B cell (primary cell): ENCODE measurements at regions not wholly inside any gene's neighbourhood (a gene's known extent, or its start where the extent isn't known, plus 50 kb on each side); places are given as distances from the start of the nearest gene placed in this dataset.
"Not testable (repeated sequence)": the region's sequence is repeated elsewhere in the genome, so short reads cannot be mapped to it uniquely, and the experiment has no call there.

Experiments
- ATAC-seq: fragments of 200-7000 bp; cut with Tn5 transposase; one replicate; pipeline ENCODE4 v1.10.0; 2021; ENCODE audit warnings: low read depth, mild to moderate bottlenecking, moderate number of reproducible peaks, moderate library complexity
- CTCF ChIA-PET: fragments of 350-600 bp; sonication (Branson Sonifier 250); formaldehyde crosslinking; loops from one replicate; lab custom pipeline; 2021; ENCODE audit warnings: antibody characterized with exemption, inconsistent platforms; lab: Charles Lee
- POLR2A ChIA-PET: fragments of 350-600 bp; sonication (Branson Sonifier 250); formaldehyde crosslinking; loops from one replicate; lab custom pipeline; 2021; ENCODE audit warnings: antibody characterized with exemption; lab: Charles Lee
- DNase-seq: peaks from one replicate; pipeline ENCODE4 v3.0.0; 2013
- H2AFZ ChIP-seq: 2 replicates; pipeline ENCODE4 v1.6.1; 2012; ENCODE audit warnings: mild to moderate bottlenecking, low read depth, low read length; ENCODE audit not compliant: insufficient read depth, poor library complexity, severe bottlenecking
- H3K27ac ChIP-seq, 2 donors: 1 replicate in 1 of 2; 2 replicates in 1 of 2; pipeline ENCODE4 v1.5.1; 2012 to 2013; ENCODE audit warnings: low read length in 2 of 2, mild to moderate bottlenecking in 2 of 2, moderate library complexity in 1 of 2
- H3K27me3 ChIP-seq, 4 experiments: fragments of 200-600 bp in 1 of 4; sonication (generic) in 1 of 4; replicated peaks in 1 of 4; 1 replicate in 2 of 4; 2 replicates in 2 of 4; pipeline versions ENCODE4 v1.6.1 to v1.7.0; 2013 to 2016; ENCODE audit warnings: low read length in 3 of 4, mild to moderate bottlenecking in 2 of 4, mixed read lengths in 1 of 4, moderate library complexity in 1 of 4; ENCODE audit not compliant: insufficient read depth in 4 of 4, control insufficient read depth in 3 of 4; ENCODE audit errors: control extremely low read depth in 1 of 4
- H3K36me3 ChIP-seq, 2 experiments: replicated peaks in 1 of 2; 1 replicate in 1 of 2; 2 replicates in 1 of 2; pipeline versions ENCODE4 v1.6.1 to v1.7.1; 2013; ENCODE audit warnings: low read length in 1 of 2; ENCODE audit not compliant: insufficient read depth in 2 of 2, control insufficient read depth in 1 of 2; ENCODE audit errors: control extremely low read depth in 1 of 2, extremely low read depth in 1 of 2
- H3K4me1 ChIP-seq, 2 donors: fragments of 200-600 bp in 1 of 2; sonication (generic) in 1 of 2; 1 replicate in 1 of 2; 2 replicates in 1 of 2; pipeline versions ENCODE4 v1.5.1 to v1.6.1; 2013 to 2017; ENCODE audit warnings: low read length in 2 of 2; ENCODE audit not compliant: control insufficient read depth in 2 of 2, insufficient read depth in 2 of 2
- H3K4me2 ChIP-seq: replicated peaks from 2 replicates; pipeline ENCODE3; 2012; ENCODE audit warnings: mild to moderate bottlenecking, low read depth, low read length; ENCODE audit not compliant: poor library complexity, severe bottlenecking
- H3K4me3 ChIP-seq, 5 experiments: fragments of 200-600 bp in 1 of 5; sonication (generic) in 1 of 5; 1 replicate in 3 of 5; 2 replicates in 2 of 5; pipeline versions ENCODE4 v1.5.1 to v1.7.0; 2011 to 2016; ENCODE audit warnings: low read length in 4 of 5, mild to moderate bottlenecking in 4 of 5, low read depth in 2 of 5, control low read depth in 1 of 5, moderate library complexity in 1 of 5; ENCODE audit not compliant: insufficient read depth in 1 of 5; ENCODE audit errors: control extremely low read depth in 1 of 5, extremely low read depth in 1 of 5
- H3K79me2 ChIP-seq: fragments of 200-600 bp; sonication (generic); one replicate; pipeline ENCODE4 v1.6.0; 2016; ENCODE audit warnings: low read length; ENCODE audit not compliant: control insufficient read depth, insufficient read depth
- H3K9ac ChIP-seq: fragments of 200-600 bp; sonication (generic); 2 replicates; pipeline ENCODE4 v1.6.1; 2017; ENCODE audit warnings: mild to moderate bottlenecking, low read length, moderate library complexity
- H3K9me3 ChIP-seq, 3 donors: one replicate each; pipeline versions ENCODE4 v1.6.1 to v1.7.1; 2013; ENCODE audit warnings: low read length in 2 of 3; ENCODE audit not compliant: control insufficient read depth in 2 of 3, insufficient read depth in 1 of 3; ENCODE audit errors: control extremely low read depth in 1 of 3
- H4K20me1 ChIP-seq: 2 replicates; pipeline ENCODE4 v1.6.0; 2012; ENCODE audit warnings: mild to moderate bottlenecking, low read length; ENCODE audit not compliant: insufficient read depth, control insufficient read depth, poor library complexity, severe bottlenecking
- H3K27ac Mint-ChIP-seq: one replicate; pipeline ENCODE4 v1.8.0; 2021; ENCODE audit warnings: mixed read lengths
- H3K27me3 Mint-ChIP-seq: one replicate; pipeline ENCODE4 v1.8.0; 2021; ENCODE audit warnings: mixed read lengths
- H3K4me1 Mint-ChIP-seq: one replicate; pipeline ENCODE4 v1.8.0; 2021; ENCODE audit warnings: mixed read lengths
- H3K4me3 Mint-ChIP-seq: one replicate; pipeline ENCODE4 v1.8.0; 2021; ENCODE audit warnings: mixed read lengths
- H3K9me3 Mint-ChIP-seq: one replicate; pipeline ENCODE4 v1.8.0; 2022; ENCODE audit warnings: mixed read lengths; ENCODE audit not compliant: insufficient read depth
- CTCF ChIP-seq: fragments of 200-600 bp; IDR thresholded peaks from one replicate; pipeline ENCODE4 v1.8.0; 2022; ENCODE audit warnings: antibody characterized with exemption, mild to moderate bottlenecking
- EZH2 ChIP-seq: IDR thresholded peaks from 2 replicates; pipeline ENCODE4 v1.6.1; 2012; ENCODE audit warnings: borderline replicate concordance, low read depth, mild to moderate bottlenecking, moderate library complexity, low read length; ENCODE audit not compliant: insufficient read depth, poor library complexity, severe bottlenecking
- WGBS: methylation state at CpG from one replicate; pipeline ENCODE4 v1.1.5; 2013; ENCODE audit warnings: missing lambda C conversion rate; ENCODE audit not compliant: insufficient coverage; 5-methylcytosine and 5-hydroxymethylcytosine counted together
- intact Hi-C: fragments of 100-400 bp; cut with micrococcal nuclease; formaldehyde crosslinking; loops from one replicate; pipeline ENCODE4 v1.10.0; 2022

- H3K4me1 ChIP-seq, result no peaks in the 10 kb centered on the region
- DNase-seq, result no peak
- CTCF ChIA-PET, result interaction anchor here (0.6 to 2.9 kb wide), 6 partner anchors 8 to 1888 kb away, joined by 3 to 23 read pairs (median 4); no protein-coding TSS in a partner anchor
- H3K79me2 ChIP-seq, result no peaks in the 10 kb centered on the region
- POLR2A ChIA-PET, result no interaction called here
- H3K9ac ChIP-seq, result no peak overlapping the region
- Mint-ChIP-seq H3K27ac (no peak overlapping the region), H3K9me3 (no peaks in the 10 kb centered on the region), H3K4me1 (no peaks in the 10 kb centered on the region), H3K4me3 (no peak overlapping the region), H3K27me3 (peaks cover 5% of the 10 kb centered on the region)
- no peak overlapping the region for H2AFZ ChIP-seq
- H3K4me3 ChIP-seq, result no peak overlapping the region
- 78% methylated on average over 16 of the region's 27 CpGs for WGBS
- no peak for TF ChIP-seq EZH2
- H3K4me2 ChIP-seq, result no peak overlapping the region
- H3K27ac ChIP-seq, result no peak overlapping the region
- H3K36me3 ChIP-seq, result no peaks in the 10 kb centered on the region
- no peak for ATAC-seq
- H4K20me1 ChIP-seq, result no peaks in the 10 kb centered on the region
- peaks cover 0 to 5% (median 0%) of the 10 kb centered on the region in 3 donors for H3K9me3 ChIP-seq
- intact Hi-C loops, result no loop called here
- peaks cover 0 to 3% (median 0%) of the 10 kb centered on the region in 4 experiments for H3K27me3 ChIP-seq
These were observed 310.2 kb downstream of the ZNF536 start for GRCh38 chr19:30682146-30682998.

GRCh38 chr19:30681162-30682100 lies 309.2 kb downstream of the ZNF536 start:
- intact Hi-C loops, result no loop called here
- no peaks in the 10 kb centered on the region for H4K20me1 ChIP-seq
- no peaks in the 10 kb centered on the region for H3K79me2 ChIP-seq
- H3K27me3 Mint-ChIP-seq, result peaks cover 3% of the 10 kb centered on the region
- H3K9ac ChIP-seq, result no peak overlapping the region
- H3K4me2 ChIP-seq, result no peak overlapping the region
- H3K36me3 ChIP-seq, result no peaks in the 10 kb centered on the region
- ATAC-seq, result no peak
- peak overlapping the region; percentile 3 for H3K27ac Mint-ChIP-seq
- DNase-seq, result no peak
- no peak overlapping the region for H3K27ac ChIP-seq
- TF ChIP-seq CTCF, result no peak
- TF ChIP-seq EZH2, result no peak
- no peak overlapping the region for H3K4me3 ChIP-seq
- no peaks in the 10 kb centered on the region for H3K4me1 ChIP-seq
- peaks cover 0 to 5% (median 0%) of the 10 kb centered on the region in 3 donors for H3K9me3 ChIP-seq
- H3K4me1 Mint-ChIP-seq, result no peaks in the 10 kb centered on the region
- POLR2A ChIA-PET, result no interaction called here
- H3K27me3 ChIP-seq, result no peaks in the 10 kb centered on the region
- no peaks in the 10 kb centered on the region for H3K9me3 Mint-ChIP-seq
- CTCF ChIA-PET, result interaction anchor here (0.6 to 2.9 kb wide), 3 partner anchors 9 to 1543 kb away, joined by 3 to 23 read pairs (median 4); no protein-coding TSS in a partner anchor
- 84% methylated on average over 18 of the region's 19 CpGs for WGBS
- no peak overlapping the region for H3K4me3 Mint-ChIP-seq
- no peak overlapping the region for H2AFZ ChIP-seq

- intact Hi-C loops, H3K4me1 ChIP-seq, H3K9ac ChIP-seq, H3K36me3 ChIP-seq, H3K4me1 Mint-ChIP-seq, H3K79me2 ChIP-seq, H2AFZ ChIP-seq, POLR2A ChIA-PET, H3K9me3 Mint-ChIP-seq, H3K4me3 Mint-ChIP-seq, H3K4me3 ChIP-seq, H3K27ac ChIP-seq, DNase-seq, CTCF ChIA-PET, H4K20me1 ChIP-seq, H3K9me3 ChIP-seq, H3K27ac Mint-ChIP-seq, H3K27me3 Mint-ChIP-seq, H3K4me2 ChIP-seq, ATAC-seq, H3K27me3 ChIP-seq: not testable (repeated sequence)
- WGBS, result no CpG with 5 or more reads among the region's 3 CpGs
These were observed 308.2 kb downstream of the ZNF536 start for GRCh38 chr19:30680399-30680798.
